HG02870 (cell line): ENCODE measurements at regions not wholly inside any gene's neighbourhood (a gene's known extent, or its start where the extent isn't known, plus 50 kb on each side); places are given as distances from the start of the nearest gene placed in this dataset.

Experiments
- ATAC-seq: cut with Tn5 transposase; IDR thresholded peaks from one replicate; pipeline ENCODE4 v1.9.1; 2021; ENCODE audit warnings: mild to moderate bottlenecking, moderate library complexity; ENCODE audit not compliant: unreplicated experiment

- ATAC-seq, result no peak
These were observed 428.5 kb downstream of the ADAMTS20 start for GRCh38 chr12:43123461-43123860.

- no peak for ATAC-seq
These were observed 431.9 kb downstream of the ADAMTS20 start for GRCh38 chr12:43120150-43120549.

GRCh38 chr12:43118881-43119280, 433.1 kb downstream of the ADAMTS20 start:
- ATAC-seq, result no peak

GRCh38 chr12:43118234-43118633, 433.8 kb downstream of the ADAMTS20 start:
- no peak for ATAC-seq

GRCh38 chr12:43117226-43117930, 434.6 kb downstream of the ADAMTS20 start:
- no peak for ATAC-seq

GRCh38 chr12:43115441-43116160, 436.4 kb downstream of the ADAMTS20 start:
- ATAC-seq, result no peak

GRCh38 chr12:43114316-43114715, 437.7 kb downstream of the ADAMTS20 start:
- no peak for ATAC-seq

GRCh38 chr12:43113616-43114015, 438.4 kb downstream of the ADAMTS20 start:
- no peak for ATAC-seq

GRCh38 chr12:43113135-43113534, 438.9 kb downstream of the ADAMTS20 start:
- no peak for ATAC-seq

- ATAC-seq, result no peak
These were observed 439.7 kb downstream of the ADAMTS20 start for GRCh38 chr12:43112101-43112920.

GRCh38 chr12:43111608-43112007, 440.4 kb downstream of the ADAMTS20 start:
- ATAC-seq, result no peak

- no peak for ATAC-seq
These were observed 442.2 kb downstream of the ADAMTS20 start for GRCh38 chr12:43109631-43110345.

GRCh38 chr12:43108656-43109055, 443.3 kb downstream of the ADAMTS20 start:
- ATAC-seq, result no peak

GRCh38 chr12:43107026-43107775, 444.8 kb downstream of the ADAMTS20 start:
- ATAC-seq, result no peak

- ATAC-seq, result no peak
These were observed 445.6 kb downstream of the ADAMTS20 start for GRCh38 chr12:43106355-43106754.

- ATAC-seq, result no peak
These were observed 446.5 kb downstream of the ADAMTS20 start for GRCh38 chr12:43105426-43105981.

GRCh38 chr12:43104494-43104893, 447.5 kb downstream of the ADAMTS20 start:
- no peak for ATAC-seq

- ATAC-seq, result no peak
These were observed 448.1 kb downstream of the ADAMTS20 start for GRCh38 chr12:43103866-43104265.

GRCh38 chr12:43102546-43103264, 449.3 kb downstream of the ADAMTS20 start:
- ATAC-seq, result no peak
